ENCODE measurements at regions not wholly inside any gene's neighbourhood (a gene's known extent, or its start where the extent isn't known, plus 50 kb on each side); places are given as distances from the start of the nearest gene placed in this dataset.
A peak's percentile ranks its signal among the peaks of the same experiment; 100 is the strongest.
"Not testable (repeated sequence)": the region's sequence is repeated elsewhere in the genome, so short reads cannot be mapped to it uniquely, and the experiment has no call there.

DNA sequence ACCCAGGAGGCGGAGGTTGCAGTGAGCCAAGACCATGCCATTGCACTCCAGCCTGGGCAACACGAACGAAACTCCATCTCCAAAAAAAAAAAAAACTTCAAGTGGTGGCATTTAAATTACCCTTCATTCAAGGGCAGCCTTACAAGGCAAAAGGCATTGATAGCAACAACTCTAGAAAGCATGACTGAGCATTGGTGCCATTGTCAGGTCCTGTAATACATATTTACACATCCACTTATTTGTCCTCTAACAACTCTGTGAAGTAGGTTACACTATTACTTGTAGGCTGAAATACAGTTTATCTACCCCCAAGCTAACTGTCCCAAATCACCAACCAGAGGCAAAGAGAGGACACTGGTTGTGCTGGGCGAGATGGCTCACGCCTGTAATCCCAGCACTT, 52.7 kb upstream of the LARP1 start:
- DNase-seq: peak; percentile 31

DNA sequence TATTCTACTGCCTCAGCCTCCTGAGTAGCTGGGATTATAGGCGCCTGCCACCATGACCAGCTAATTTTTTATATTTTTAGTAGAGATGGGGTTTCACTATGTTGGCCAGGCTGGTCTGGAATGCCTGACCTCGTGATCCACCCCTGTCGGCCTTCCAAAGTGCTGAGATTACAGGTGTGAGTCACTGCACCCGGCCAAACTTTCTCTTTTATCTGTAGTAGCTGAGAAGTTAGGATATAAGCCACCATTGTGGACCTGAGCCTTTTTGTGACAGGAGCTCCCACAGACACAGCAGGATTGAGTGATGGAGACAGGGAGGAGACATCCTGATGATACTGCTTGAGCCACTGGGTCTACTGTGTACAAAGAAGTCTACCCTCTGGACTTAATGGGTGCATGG, 53.5 kb upstream of the LARP1 start:
- DNase-seq: not testable (repeated sequence)

DNA sequence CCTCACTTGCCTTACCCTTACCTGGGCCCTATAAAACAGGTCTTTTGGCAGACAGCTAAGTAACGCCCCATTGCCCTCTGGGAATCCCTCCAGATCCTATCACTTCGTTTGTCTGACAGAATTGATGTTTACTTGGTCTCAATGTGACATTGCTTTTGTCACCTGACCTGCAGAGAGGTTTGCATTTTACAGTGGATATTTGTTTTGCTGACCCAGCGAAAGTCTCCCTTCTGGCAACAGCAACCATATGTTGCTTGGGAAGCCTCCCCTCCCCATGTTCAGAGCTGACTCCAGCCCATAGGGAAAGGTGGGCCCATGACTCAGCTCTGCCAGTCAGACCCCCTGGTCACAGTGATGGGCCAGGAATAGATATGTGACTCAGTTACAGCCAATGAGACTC, 54.0 kb upstream of the LARP1 start:
- peak; percentile 47 for DNase-seq

DNA sequence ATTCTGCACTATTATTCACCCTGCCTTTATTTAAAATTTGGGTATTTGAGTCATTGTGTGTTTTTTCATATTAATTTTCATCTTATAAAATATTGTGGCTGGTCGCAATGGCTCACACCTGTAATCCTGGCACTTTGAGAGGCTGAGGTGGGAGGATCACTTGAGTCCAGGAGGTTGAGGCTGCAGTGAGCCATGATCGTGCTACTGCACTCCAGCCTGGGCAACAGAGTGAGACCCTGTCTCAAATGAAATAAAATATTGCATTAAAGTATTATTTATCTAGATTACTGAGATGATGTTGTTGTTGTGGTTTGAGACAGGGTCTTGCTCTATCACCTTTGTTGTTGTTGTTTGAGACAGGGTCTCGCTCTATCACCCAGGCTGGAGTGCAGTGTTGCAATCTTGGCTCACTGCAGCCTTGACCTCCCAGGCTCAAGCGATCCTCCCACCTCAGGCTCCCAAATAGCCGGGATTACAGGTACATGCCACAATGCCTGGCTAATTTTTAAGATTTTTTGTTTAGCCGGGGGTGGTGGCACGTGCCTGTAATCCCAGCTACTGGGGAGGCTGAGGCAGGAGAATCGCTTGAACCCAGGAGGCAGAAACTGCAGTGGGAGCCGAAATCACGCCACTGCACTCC, 54.8 kb upstream of the LARP1 start:
- DNase-seq: not testable (repeated sequence)

DNA sequence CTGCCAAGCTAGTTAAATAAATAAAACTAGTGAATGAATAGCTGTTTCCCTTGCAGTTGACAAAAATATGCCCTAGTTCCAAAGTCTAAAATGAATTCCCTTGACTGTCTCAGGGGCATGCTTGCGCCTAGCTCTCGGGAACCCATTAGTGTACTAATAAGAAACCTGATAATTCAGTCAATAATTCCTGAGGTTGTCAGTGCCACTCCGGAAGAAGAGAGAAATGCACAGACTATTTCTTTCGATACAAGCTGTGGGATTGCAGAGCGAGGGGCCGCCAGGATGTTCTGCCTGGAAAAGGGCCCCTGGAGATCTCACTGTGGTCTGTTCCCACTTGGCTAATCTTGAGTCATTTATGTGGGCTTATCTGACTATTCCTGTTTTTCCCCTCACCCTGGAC, 56.4 kb upstream of the LARP1 start:
- DNase-seq: no peak

DNA sequence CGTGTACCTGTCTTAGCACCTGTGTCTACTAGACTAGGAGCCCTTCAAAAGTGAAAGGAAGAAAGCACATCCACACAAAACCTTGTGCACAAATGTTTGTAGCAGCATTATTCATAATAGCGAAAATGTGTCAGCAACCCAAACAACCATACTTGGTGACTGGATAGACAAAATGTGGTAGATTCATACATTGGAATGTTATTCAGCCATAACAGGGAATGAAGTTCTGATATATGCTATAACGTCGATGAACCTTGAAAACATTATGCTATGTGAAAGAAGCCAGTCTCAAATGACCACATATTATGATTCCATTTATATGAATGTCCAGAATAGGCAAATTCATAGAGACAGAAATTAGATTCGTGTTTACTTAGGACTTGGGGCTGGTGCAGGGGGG, 57.8 kb upstream of the LARP1 start:
- DNase-seq: no peak

DNA sequence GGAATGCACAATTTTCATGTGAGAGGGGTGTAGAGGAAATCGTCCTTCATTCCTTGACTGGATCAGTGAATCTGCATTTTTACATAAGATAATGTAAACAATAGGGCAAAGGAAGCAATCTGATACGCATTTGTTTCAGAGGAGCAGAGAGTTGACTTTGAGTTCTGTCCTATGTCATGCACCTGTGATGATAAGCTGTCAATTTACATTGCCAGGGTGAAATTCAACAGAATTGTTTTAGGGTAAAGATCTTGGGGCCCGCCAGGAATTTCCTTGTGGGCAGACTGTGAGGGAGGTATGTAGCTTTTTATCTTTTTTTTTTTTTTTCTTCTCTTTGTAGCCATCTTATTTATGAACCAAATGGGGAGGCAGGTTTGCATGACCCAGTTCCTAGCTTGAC, 58.3 kb upstream of the LARP1 start:
- DNase-seq: no peak

DNA sequence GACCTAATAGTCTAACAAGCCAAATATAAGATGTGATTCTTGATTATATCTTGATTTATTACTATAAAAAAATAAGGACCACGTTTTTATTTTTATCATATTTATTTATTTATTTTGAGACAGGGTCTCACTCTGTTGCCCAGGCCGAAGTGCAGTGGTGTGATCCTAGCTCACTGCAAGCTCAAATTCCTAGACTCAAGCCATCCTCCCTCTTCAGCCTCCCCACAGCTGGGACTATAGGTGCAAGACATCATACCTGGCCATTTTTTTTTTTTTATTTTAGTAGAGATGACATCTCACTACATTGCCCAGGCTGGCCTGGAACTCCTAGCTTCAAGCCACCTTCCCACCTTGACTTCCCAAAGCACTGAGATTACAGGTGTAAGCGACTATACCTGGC, 61.0 kb upstream of the LARP1 start:
- DNase-seq: no peak

DNA sequence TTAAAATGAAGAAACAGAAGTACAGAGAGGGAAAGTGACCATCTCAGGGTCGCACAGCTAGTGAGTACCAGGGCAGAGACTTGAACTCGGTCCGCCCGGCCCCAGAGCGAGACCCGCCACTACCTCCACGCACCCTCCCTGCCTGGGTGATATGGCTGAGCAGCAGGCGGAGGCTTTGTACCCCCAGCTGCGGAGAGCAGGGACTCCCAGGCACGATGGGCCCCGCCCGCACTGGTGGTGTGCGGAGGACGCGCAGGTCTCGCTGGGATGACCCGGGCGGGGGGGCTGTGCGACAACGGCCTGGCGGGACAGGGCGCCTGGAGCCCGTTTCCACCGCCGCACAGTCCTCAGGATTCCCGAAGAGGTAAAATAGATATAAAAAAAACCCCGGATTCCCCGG, 64.7 kb upstream of the LARP1 start:
- DNase-seq: no peak

DNA sequence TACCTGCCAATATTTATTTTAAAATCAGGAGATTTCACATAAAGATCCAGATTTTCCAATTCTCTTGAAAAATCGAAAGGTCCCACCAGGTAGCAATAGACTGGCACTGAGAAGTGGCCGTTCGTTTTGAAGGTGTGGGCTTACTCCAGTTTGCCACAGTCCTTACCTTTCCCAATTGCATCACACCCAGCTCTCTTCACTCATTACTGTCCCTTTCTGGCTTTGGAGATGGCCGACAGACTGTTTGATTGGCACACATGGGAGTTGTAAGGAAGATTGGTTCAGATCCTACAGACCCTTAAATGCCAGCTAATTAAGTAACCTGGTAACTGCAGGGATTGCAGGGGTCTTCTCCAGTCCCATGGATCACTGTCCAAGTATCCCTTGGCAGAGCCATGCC, 68.7 kb upstream of the LARP1 start:
- DNase-seq: no peak

DNA sequence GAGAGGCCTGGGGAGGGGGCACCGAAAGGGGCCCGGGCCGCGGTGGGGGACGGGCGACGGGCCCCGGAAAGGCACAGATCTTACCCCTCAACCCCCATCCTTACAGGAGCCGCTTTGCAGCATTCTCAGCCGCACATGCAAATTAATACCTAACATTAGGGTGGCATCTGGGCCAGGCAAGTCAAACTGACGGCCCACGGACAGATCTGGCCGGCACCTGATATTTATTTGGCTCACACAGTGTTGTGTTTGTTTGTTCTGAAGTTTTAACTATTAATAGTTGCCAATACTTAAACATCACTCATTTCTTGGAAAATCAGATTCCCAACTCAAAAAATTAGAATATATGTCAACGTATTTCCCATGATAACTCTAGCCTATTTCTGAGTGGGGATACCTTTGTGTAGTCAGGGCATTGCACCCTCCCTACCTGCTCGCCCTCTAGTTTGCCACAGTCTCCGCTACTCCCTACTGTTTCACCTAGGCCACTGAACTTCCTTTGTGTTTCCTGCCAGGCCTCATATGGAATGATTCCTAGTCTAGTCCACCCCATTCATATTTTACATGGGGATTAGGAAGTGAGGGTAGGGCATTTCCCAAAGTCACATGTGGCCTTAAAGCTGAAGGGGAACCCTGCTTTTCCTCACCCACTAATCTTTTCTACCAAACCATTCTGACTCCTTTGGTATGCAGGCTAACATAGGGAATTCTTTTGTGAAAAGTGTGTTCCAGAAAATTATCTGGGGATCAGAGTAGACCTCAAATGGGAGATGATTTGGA, 71.9 kb upstream of the LARP1 start:
- peak; percentile 48 for DNase-seq

DNA sequence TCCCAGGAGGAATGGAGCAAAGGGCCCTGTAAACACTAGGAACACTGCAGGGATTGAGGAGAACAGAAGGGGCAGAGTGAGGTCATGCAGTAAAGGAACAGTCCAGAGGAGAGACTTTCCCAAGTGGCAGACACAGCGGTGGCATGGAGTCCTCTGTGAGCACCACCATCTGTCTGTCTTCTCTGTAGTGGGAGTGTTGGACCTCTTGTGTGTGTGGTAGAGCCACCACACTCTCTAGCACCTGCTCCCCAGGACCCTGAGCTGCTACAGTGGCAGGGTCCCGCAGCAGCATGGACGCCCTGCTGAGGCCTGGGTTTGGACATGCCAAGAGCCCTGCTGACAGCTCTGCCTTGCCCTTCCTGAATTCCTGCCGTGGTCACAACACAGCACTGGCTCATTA, 75.7 kb upstream of the LARP1 start:
- DNase-seq: no peak

DNA sequence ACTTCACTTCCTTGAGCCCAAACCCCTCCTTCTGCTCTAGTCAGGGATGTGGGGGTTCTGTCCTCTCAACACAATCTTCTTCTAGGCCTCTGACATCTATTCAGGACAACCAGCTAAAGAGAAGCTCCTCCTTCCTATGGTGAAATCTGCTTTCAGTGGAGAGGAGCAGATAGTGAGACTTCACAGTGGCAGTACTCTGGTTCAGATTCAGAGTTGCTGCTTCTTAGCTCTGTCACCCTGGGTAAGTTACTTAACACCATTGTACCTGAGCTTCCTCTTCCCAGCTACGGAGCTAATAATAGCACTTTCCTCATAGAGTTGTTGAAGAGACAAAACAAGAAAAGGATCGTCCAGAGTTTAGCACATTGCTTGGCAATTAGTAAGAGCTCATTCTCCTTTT, 77.3 kb upstream of the LARP1 start:
- DNase-seq: no peak

DNA sequence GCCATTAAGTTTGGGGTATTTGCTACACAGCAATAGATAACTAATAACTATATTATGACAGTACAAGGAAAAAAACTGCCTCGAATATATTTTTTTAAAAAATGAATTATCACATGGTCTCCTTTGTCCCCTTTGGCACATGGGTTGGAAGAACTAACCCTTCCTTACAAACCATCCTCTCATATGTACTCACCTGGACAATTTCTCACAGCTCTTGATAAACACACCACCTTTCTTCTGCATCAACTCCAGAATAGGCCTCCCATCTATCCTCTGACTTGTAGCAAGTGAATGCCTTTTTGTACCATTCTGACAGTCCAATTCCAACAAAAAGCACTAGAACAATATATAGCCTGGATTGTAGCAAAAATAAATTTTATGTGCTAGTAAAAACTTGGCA, 78.7 kb upstream of the LARP1 start:
- no peak for DNase-seq

DNA sequence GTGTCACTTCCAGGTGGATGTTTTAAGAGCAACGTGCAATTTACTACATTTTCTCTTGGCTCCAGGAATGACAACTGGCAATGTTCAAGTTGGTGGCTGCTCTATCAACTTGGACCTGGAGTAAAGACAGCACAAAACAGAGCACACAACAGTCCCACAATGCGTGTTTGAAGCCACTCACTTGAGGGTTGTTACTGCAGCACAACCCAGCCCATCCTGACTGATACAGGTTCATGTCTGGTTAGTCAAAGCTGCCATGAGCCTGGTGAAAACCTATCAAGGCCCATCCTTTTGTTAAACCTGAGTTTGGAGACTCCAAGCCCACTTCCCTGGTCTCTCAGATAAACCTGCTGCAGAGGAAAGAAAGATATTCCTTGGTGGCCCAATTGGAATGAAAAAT, 81.1 kb upstream of the LARP1 start:
- no peak for DNase-seq

DNA sequence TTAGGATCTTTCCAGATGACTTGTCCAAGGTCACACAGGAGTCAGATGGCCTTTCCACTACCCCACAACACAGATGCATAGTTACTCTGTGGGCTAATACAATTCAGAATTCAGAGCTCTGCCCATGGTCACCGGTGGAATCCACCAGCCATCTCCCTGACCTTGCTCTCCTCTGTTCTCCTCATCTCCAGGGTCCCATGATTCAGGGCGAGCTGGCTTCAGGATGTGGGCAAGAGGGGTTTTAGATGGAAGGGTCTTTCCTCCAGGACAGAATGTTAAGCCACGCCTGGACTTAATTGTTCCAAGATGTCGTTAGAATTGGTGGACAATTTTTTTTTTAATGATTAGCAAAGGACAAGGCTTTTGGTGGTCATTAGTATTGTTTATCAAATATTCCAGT, 81.7 kb upstream of the LARP1 start:
- no peak for DNase-seq

DNA sequence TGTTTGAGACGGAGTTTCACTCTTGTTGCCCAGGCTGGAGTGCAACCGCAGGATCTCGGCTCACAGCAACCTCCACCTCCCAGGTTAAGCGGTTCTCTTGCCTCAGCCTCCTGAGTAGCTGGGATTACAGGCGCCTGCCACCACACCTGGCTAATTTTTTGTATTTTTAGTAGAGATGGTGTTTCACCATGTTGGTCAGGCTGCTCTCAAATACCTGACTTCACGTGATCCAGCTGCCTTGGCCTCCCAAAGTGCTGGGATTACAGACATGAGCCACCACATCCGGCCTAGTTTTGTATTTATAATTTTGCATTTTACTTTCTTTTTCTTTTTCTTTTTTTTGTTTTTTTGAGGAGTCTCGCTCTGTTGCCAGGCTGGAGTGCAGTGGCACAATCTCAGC, 85.3 kb upstream of the LARP1 start:
- not testable (repeated sequence) for DNase-seq

DNA sequence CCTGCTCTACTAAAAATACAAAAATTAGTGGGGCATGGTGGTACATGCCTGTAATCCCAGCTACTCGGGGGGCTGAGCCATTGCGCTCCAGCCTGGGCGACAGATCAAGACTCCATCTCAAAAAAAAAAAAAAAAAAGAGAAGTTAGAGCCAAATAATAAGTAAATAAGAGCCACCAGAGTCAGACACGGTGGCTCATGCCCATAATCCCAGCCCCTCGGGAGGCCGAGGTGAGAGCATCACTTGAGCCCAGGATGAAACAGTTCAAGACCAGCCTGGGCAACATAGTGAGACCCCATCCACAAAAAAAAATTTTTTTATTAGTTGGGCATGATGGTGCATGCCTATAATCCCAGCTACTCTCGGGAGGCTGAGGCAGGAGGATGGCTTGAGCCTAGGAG, 85.8 kb upstream of the LARP1 start:
- no peak for DNase-seq

DNA sequence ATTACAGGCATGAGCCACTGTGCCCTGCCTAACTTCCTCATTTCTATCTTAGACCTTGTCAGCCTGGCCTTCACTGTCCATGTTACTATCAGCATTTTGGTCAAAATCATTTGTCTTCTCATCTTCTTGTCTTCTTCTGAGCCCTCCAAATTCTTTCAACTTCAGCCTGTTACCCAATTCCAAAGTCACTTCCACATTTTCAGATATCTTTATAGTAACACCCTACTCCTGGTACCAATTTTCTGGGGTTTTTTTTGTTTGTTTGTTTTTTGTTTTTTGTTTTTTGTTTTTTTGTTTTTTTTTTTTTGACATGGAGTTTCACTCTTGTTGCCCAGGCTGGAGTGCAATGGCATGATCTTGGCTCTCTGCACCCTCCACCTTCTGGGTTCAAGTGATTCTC, 90.3 kb upstream of the LARP1 start:
- DNase-seq: no peak

DNA sequence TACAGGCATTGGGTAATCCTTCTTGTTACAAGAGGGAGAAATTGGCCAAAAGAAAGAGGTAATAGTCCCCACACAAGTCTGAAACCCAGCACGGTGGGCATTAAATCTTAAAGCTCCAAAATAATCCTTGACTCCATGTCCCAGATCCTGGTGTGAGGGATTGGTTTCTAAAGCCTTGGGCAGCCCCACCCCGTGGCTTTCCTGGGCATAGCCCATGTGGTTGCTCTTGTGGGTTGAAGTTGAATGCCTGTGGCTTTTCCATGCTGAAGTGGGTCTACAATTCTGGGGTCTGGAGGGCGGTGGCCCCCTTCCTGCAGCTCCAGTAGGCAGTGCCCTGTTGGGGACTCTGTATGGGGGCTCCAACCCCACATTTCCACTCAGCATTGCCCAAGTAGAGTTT, 91.8 kb upstream of the LARP1 start:
- DNase-seq: no peak

DNA sequence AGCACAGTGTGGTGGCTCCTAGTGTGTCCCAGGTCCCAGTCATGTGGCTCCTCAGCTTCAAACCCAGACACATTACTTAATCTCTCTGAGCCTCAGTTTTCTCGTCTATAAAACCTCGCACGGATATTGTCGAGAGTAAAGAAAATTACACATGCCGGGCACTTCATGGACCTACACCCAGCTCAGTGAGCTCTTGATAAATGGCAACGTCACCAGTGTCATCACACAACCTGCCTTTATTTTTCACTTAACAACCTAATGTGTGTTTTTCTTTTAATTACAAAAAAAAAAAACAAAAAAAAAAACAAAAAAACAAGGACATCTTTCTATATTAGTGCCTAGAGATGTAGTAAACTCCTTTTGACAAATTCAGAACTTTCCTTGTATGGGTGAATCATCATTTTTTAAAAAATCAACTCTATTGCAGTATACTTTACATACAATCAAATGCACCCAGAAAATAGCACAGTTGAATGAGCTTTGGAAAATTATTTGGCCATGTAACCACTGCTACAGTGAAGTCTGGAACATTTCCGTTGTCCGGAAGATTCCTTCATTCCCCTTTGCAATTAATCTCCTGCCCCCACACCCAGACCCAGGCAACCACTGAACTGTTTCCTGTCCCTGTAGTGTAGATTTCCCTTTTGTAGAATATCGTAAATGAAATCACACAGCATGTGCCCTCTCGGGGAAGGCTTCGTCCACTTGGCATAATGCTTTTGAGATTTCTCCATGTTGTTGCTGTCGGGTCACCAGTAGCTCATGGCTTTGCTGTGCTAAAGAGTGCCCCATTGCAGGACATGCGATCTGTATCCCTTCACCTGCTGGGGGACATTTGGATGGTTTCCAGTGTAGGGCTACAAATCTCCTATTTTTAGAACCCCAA, 100.4 kb upstream of the LARP1 start:
- no peak for DNase-seq

DNA sequence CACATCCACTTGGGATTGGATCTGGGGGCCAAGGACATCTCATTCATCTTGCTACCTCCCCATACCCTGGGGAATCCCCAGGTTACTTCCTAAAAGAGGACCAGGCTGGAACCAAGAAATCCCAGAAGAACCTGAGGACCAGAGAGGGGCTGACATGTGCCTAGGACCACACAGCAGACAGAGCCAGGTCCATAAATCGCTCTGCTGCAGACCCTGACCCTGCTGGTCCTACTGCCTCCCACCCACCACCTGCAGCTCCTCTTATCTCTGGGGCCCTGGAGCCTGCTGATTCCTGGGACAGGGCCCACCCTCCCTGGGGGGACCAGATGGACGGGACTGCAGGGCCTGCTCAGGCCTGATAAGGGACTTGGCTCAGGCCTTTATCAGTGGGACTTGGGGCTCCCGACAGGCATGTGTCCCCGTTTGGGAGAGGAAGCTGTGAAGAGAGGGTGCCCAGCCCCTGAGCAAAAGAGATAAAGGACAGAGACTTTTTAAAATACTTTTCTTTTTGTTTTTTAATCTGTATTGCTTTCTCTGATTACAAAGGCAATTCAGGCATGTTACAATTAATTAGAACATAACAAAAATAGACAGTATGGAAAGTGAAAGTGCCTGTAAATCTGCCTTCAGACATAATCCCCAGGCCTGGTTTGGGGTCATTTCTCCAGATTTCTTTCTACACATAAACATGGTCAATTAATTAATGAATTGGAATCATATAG, 101.3 kb upstream of the LARP1 start:
- DNase-seq: no peak

DNA sequence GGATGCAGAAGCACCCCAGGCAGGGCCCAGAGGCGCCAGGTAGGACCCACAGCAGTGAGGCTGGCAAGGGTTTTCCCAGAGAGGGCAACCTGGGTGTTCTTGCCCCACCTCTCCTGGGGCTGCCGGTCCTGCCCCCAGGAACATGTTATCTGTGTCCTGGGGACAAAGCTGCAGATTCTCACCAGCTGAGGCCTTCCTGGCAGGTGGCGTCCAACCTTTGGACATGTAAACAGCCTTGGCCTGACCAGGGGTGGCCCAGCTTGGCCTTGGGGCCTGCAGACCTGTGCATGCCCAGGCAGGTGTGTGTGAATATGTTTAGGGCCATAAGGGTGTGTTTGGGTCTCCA, 101.8 kb upstream of the LARP1 start:
- DNase-seq: no peak
